ENCODE measurements at regions not wholly inside any gene's neighbourhood (a gene's known extent, or its start where the extent isn't known, plus 50 kb on each side); places are given as distances from the start of the nearest gene placed in this dataset.
"Not testable (repeated sequence)": the region's sequence is repeated elsewhere in the genome, so short reads cannot be mapped to it uniquely, and the experiment has no call there.

DNA sequence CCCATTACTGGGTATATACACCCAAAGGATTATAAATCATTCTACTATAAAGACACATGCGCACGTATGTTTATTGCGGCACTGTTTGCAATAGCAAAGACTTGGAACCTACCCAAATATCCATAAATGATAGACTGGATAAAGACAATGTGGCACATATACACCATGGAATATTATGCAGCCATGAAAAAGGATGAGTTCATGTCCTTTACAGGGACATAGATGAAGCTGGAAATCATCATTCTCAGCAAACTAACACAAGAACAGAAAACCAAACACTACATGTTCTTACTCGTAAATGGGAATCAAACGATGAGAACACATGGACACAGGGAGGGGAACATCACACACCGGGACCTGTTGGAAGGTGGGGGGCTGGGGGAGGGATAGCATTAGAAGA lies 171.3 kb downstream of the SUDS3 start:
- not testable (repeated sequence) for TF ChIP-seq CTCF (IDR thresholded peaks at IDR 0.05; ENCODE audit: borderline replicate concordance, extremely low read depth, low read length, poor library complexity, severe bottlenecking); EZH2 (IDR thresholded peaks at IDR 0.05; ENCODE audit: borderline replicate concordance, low read depth, low read length, severe bottlenecking)
